ENCODE measurements at regions not wholly inside any gene's neighbourhood (a gene's known extent, or its start where the extent isn't known, plus 50 kb on each side); places are given as distances from the start of the nearest gene placed in this dataset.

- no peaks in the 10 kb centered on the region for H3K4me1 ChIP-seq
- no peak overlapping the region for H3K4me3 ChIP-seq
- DNase-seq (ENCODE audit: low spot score in 2 of 2) = no peak
- no peaks in the 10 kb centered on the region for H3K36me3 ChIP-seq
- intact Hi-C loops (cut with DNase I) = no loop called here
- no peak overlapping the region for H3K27ac ChIP-seq
- TF ChIP-seq, protein P1, sequence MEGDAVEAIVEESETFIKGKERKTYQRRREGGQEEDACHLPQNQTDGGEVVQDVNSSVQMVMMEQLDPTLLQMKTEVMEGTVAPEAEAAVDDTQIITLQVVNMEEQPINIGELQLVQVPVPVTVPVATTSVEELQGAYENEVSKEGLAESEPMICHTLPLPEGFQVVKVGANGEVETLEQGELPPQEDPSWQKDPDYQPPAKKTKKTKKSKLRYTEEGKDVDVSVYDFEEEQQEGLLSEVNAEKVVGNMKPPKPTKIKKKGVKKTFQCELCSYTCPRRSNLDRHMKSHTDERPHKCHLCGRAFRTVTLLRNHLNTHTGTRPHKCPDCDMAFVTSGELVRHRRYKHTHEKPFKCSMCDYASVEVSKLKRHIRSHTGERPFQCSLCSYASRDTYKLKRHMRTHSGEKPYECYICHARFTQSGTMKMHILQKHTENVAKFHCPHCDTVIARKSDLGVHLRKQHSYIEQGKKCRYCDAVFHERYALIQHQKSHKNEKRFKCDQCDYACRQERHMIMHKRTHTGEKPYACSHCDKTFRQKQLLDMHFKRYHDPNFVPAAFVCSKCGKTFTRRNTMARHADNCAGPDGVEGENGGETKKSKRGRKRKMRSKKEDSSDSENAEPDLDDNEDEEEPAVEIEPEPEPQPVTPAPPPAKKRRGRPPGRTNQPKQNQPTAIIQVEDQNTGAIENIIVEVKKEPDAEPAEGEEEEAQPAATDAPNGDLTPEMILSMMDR (IDR thresholded peaks at IDR 0.05) = no peak
- no peaks in the 10 kb centered on the region for H3K27me3 ChIP-seq
- no peaks in the 10 kb centered on the region for H3K9me3 ChIP-seq
These were observed 70.2 kb upstream of the GNAO1 start for GRCh38 chr16:56121156-56121500.

DNA sequence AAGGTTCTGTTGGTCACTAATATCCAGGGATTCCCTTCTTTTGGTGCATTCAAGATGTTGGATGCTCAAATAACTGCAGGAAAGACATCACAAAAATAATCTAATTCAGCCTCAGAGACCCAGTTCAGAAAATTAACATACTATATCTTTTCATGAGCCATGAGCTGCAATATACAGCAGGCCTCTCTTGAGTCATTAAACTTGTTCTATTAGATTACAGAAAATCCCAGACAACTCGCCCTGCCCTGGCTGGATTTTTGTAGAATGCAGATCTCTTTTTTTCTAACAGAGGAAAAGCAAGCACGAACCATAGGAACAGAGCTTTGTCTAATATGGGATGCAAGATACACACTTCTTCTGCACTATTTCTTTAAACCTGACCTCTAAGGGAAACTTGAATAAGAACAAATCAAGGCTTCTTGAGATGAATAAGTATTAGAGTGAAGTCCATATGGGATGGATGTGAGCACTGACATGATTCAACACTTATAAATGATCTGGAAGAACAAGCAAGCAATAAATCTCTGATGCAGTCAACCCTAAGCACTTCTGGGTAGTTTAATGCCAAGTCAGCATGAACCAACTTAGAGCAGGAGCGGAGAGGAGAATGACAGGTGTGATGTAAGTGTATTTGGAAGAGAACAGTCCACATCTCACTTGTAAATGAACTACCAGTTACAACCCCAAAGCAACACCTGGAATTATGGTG is 70.7 kb upstream of the GNAO1 start:
- intact Hi-C loops (cut with DNase I) = no loop called here
- TF ChIP-seq, protein P1 (IDR thresholded peaks at IDR 0.05) = no peak
- no peaks in the 10 kb centered on the region for H3K4me1 ChIP-seq
- no peaks in the 10 kb centered on the region for H3K36me3 ChIP-seq
- no peak for DNase-seq (ENCODE audit: low spot score in 2 of 2)
- H3K9me3 ChIP-seq = no peaks in the 10 kb centered on the region
- no peak overlapping the region for H3K27ac ChIP-seq
- H3K27me3 ChIP-seq = no peaks in the 10 kb centered on the region
- no peak overlapping the region for H3K4me3 ChIP-seq

GRCh38 chr16:56119133-56119532 is 72.2 kb upstream of the GNAO1 start:
- DNase-seq (ENCODE audit: low spot score in 2 of 2) = no peak
- Histone ChIP-seq H3K9me3 (no peaks in the 10 kb centered on the region), H3K27me3 (no peaks in the 10 kb centered on the region), H3K4me1 (no peaks in the 10 kb centered on the region), H3K36me3 (no peaks in the 10 kb centered on the region), H3K27ac (no peak overlapping the region), H3K4me3 (no peak overlapping the region)
- intact Hi-C loops (cut with DNase I) = no loop called here
- TF ChIP-seq, protein P1 (IDR thresholded peaks at IDR 0.05) = no peak

DNA sequence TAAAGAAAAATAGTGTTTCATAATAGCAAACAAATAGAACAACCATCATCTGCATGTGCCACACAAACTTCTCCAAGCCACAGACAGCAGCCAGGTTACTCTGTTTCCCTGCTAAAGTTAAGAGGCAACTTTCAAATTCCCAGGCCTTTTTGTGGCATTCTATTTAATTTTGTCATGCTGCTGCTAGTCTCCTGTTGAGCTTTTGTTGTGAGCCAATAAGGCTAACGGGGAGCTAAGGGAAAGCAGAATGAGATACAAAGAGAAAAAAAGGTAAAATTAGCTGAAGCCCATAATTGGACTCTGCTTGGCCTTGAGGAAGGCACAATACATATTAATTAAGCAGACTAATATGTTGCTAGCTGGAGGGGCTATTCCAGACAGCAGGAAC is 74.7 kb upstream of the GNAO1 start:
- intact Hi-C loops (cut with DNase I) = no loop called here
- Histone ChIP-seq H3K27ac (no peak overlapping the region), H3K4me1 (no peaks in the 10 kb centered on the region), H3K27me3 (no peaks in the 10 kb centered on the region), H3K36me3 (no peaks in the 10 kb centered on the region), H3K9me3 (no peaks in the 10 kb centered on the region), H3K4me3 (no peak overlapping the region)
- TF ChIP-seq, protein P1 (IDR thresholded peaks at IDR 0.05) = no peak
- no peak for DNase-seq (ENCODE audit: low spot score in 2 of 2)

DNA sequence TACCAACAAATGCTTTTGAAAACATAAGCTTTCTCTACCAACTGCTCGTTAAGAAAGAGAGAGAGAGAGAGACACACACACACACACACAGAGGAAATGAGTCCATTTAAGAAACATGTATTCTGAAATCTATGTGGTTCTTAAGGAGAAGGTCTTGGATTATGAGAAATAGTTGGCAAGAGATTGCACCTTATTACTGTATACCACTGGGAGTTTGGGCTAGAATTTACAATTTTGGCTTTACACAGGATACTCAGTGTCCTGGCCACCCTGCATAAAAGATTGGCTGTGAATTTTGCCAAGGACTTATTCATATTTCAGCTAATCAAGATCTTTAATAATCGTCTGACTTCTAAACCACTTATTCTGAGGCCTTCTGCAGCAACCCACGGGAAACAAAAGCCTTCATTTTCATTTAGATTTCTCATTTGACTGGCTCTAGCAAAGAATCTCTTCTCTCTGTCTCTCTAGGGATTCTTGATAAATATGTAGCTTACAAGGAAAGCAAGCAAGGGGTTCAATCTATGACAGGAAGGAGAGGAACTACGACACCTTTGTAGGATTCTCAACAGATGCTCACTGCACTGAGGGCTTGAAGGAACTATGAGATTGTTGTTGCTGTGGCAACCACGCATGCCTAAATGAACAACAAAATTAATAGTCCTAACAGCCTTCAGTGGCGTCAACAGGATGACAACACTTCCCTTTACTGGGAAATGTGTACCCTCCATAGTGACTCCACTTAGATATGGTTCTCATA is 75.3 kb upstream of the GNAO1 start:
- Histone ChIP-seq H3K27ac (no peak overlapping the region), H3K9me3 (no peaks in the 10 kb centered on the region), H3K36me3 (no peaks in the 10 kb centered on the region), H3K4me1 (no peaks in the 10 kb centered on the region), H3K4me3 (no peak overlapping the region), H3K27me3 (no peaks in the 10 kb centered on the region)
- intact Hi-C loops (cut with DNase I) = no loop called here
- no peak for DNase-seq (ENCODE audit: low spot score in 2 of 2)
- TF ChIP-seq, protein P1 (IDR thresholded peaks at IDR 0.05) = no peak

All from ascending aorta (tissue), 2 donors.